ENCODE measurements at regions not wholly inside any gene's neighbourhood (a gene's known extent, or its start where the extent isn't known, plus 50 kb on each side); places are given as distances from the start of the nearest gene placed in this dataset.

DNA sequence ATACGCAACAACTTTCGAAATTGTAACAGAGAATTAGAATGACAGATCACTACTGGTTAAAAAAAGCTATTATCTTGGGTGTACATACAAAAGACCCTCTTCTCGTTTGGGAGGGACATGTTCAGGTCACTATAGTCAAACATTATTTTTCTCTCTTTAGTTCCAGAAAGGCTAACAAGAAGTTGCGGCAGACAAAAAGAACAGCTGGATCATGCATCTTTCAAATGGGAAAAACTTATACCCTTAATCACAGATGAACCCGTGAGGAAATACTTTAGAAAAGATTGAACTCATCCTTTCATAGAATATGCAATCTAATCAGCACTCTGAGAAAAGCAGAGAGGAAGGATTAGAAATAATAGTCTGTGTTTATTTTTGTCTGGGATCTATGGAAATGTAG lies 72.5 kb downstream of the EVX1 start:
- no TSS peak for BruUV-seq (replicated peaks)
- ChIA-PET CTCF (interaction anchor here (1.4 kb wide), 1 partner anchor 14 kb away, joined by 3 read pairs; no protein-coding TSS in a partner anchor), POLR2A (no interaction called here), RAD21 (ENCODE audit: low non-redundant PET in 1 of 2, low total read pairs in 2 of 2, uncharacterized antibody in 2 of 2, unreplicated experiment in 2 of 2) (no interaction called here)
- ATAC-seq (no peak), DNase-seq (ENCODE audit: low read depth, low spot score) (no peak)
- H3K27me3 ChIP-seq (ENCODE audit: insufficient read depth, low read length), result no peaks in the 10 kb centered on the region
- H3K4me3 ChIP-seq (replicated peaks in 1 of 2; ENCODE audit: low read depth in 1 of 2, low read length in 2 of 2), result no peak overlapping the region
- H3K4me2 ChIP-seq (ENCODE audit: low read length), result no peak overlapping the region
- no peaks in the 10 kb centered on the region for H3K4me1 ChIP-seq (ENCODE audit: control insufficient read depth in 1 of 2, insufficient read depth in 2 of 2, low read length in 2 of 2)
- intact Hi-C loops (cut with micrococcal nuclease), result no loop called here
- no peak for TF ChIP-seq SRF (IDR thresholded peaks at IDR 0.05; ENCODE audit: low read depth)
- TF ChIP-seq, protein P1, sequence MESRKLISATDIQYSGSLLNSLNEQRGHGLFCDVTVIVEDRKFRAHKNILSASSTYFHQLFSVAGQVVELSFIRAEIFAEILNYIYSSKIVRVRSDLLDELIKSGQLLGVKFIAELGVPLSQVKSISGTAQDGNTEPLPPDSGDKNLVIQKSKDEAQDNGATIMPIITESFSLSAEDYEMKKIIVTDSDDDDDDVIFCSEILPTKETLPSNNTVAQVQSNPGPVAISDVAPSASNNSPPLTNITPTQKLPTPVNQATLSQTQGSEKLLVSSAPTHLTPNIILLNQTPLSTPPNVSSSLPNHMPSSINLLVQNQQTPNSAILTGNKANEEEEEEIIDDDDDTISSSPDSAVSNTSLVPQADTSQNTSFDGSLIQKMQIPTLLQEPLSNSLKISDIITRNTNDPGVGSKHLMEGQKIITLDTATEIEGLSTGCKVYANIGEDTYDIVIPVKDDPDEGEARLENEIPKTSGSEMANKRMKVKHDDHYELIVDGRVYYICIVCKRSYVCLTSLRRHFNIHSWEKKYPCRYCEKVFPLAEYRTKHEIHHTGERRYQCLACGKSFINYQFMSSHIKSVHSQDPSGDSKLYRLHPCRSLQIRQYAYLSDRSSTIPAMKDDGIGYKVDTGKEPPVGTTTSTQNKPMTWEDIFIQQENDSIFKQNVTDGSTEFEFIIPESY (IDR thresholded peaks at IDR 0.05; ENCODE audit: extremely low read depth, insufficient replicate concordance, low read length), result no peak
- H2AFZ ChIP-seq (ENCODE audit: low read depth, low read length, poor library complexity, severe bottlenecking), result no peak overlapping the region
- no peaks in the 10 kb centered on the region for H3K79me2 ChIP-seq (ENCODE audit: insufficient read depth, low read length)
- no peak overlapping the region for H3K9ac ChIP-seq (ENCODE audit: low read length)
- no peak overlapping the region for H3K27ac ChIP-seq (ENCODE audit: low read depth, low read length)
- H3K36me3 ChIP-seq (ENCODE audit: control insufficient read depth in 1 of 2, insufficient read depth in 2 of 2, low read length in 2 of 2), result no peaks in the 10 kb centered on the region
- no peaks in the 10 kb centered on the region for H4K20me1 ChIP-seq (ENCODE audit: insufficient read depth)
- no peaks in the 10 kb centered on the region for H3K9me2 ChIP-seq (ENCODE audit: insufficient read depth)
- no peaks in the 10 kb centered on the region for H3K9me3 ChIP-seq (ENCODE audit: control insufficient read depth in 1 of 2, insufficient read depth in 1 of 2, low read depth in 1 of 2, low read length in 2 of 2)

DNA sequence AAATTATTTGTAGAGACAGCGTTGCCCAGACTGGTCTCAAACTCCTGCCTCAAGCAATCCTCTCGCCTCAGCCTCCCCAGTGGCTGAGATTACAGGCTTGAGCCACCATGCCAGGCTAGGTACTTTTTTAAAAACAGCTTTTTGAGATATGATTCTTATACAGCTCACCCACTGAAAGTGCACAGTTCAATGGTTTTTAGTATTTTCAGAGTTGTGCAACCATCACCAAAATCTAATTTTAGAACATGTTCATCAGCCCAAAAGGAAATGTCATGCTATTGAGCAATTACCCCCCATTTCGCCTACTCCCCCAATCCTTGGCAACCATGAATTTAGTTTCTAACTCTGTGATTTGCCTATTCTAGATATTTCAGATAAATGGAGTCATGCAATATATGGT lies 73.7 kb downstream of the EVX1 start:
- H3K27me3 ChIP-seq (ENCODE audit: insufficient read depth, low read length), result no peaks in the 10 kb centered on the region
- POLR2A ChIA-PET, result no interaction called here
- RAD21 ChIA-PET (ENCODE audit: low non-redundant PET in 1 of 2, low total read pairs in 2 of 2, uncharacterized antibody in 2 of 2, unreplicated experiment in 2 of 2), result no interaction called here

More for the DNA sequence above, 73.7 kb downstream of the EVX1 start:
- no peaks in the 10 kb centered on the region for H3K9me3 ChIP-seq (ENCODE audit: control insufficient read depth in 1 of 2, insufficient read depth in 1 of 2, low read depth in 1 of 2, low read length in 2 of 2)
- no peaks in the 10 kb centered on the region for H4K20me1 ChIP-seq (ENCODE audit: insufficient read depth)
- H3K4me3 ChIP-seq (replicated peaks in 1 of 2; ENCODE audit: low read depth in 1 of 2, low read length in 2 of 2), result no peak overlapping the region
- no TSS peak for BruUV-seq (replicated peaks)
- DNase-seq (ENCODE audit: low read depth, low spot score) (no peak), ATAC-seq (no peak)
- H3K4me1 ChIP-seq (ENCODE audit: control insufficient read depth in 1 of 2, insufficient read depth in 2 of 2, low read length in 2 of 2), result no peaks in the 10 kb centered on the region
- TF ChIP-seq TCF7L2 (IDR thresholded peaks at IDR 0.05; ENCODE audit: borderline replicate concordance, extremely low read depth, insufficient read depth, insufficient read length), result no peak
- no peaks in the 10 kb centered on the region for H3K36me3 ChIP-seq (ENCODE audit: control insufficient read depth in 1 of 2, insufficient read depth in 2 of 2, low read length in 2 of 2)
- CTCF ChIA-PET, result no interaction called here
- no peak overlapping the region for H3K4me2 ChIP-seq (ENCODE audit: low read length)
- no peak overlapping the region for H3K27ac ChIP-seq (ENCODE audit: low read depth, low read length)
- intact Hi-C loops (cut with micrococcal nuclease), result no loop called here
- H3K79me2 ChIP-seq (ENCODE audit: insufficient read depth, low read length), result no peaks in the 10 kb centered on the region
- no peak overlapping the region for H3K9ac ChIP-seq (ENCODE audit: low read length)
- no peaks in the 10 kb centered on the region for H3K9me2 ChIP-seq (ENCODE audit: insufficient read depth)
- H2AFZ ChIP-seq (ENCODE audit: low read depth, low read length, poor library complexity, severe bottlenecking), result no peak overlapping the region
